Activated CD4-positive, alpha-beta T cell treated with anti-CD3 and anti-CD28 coated beads for 36 hours (primary cell): ENCODE measurements at regions not wholly inside any gene's neighbourhood (a gene's known extent, or its start where the extent isn't known, plus 50 kb on each side); places are given as distances from the start of the nearest gene placed in this dataset.
"Not testable (repeated sequence)": the region's sequence is repeated elsewhere in the genome, so short reads cannot be mapped to it uniquely, and the experiment has no call there.

Source experiments
- ATAC-seq: fragments of 200-7000 bp; cut with Tn5 transposase; one replicate; pipeline ENCODE4 v1.10.0; 2021; ENCODE audit warnings: mild to moderate bottlenecking, moderate library complexity
- CTCF ChIA-PET: fragments of 350-600 bp; sonication (Branson Sonifier 250); formaldehyde crosslinking; loops from one replicate; lab custom pipeline; 2021; ENCODE audit warnings: antibody characterized with exemption; lab: Charles Lee
- POLR2A ChIA-PET: fragments of 350-600 bp; sonication (Branson Sonifier 250); formaldehyde crosslinking; loops from one replicate; lab custom pipeline; 2021; ENCODE audit warnings: antibody characterized with exemption, inconsistent platforms; lab: Charles Lee
- DNase-seq: peaks from one replicate; pipeline ENCODE4 v3.0.0-alpha.2; 2020
- H3K27ac Mint-ChIP-seq: one replicate; pipeline ENCODE4 v1.8.0; 2021; ENCODE audit warnings: mixed read lengths
- H3K27me3 Mint-ChIP-seq: one replicate; pipeline ENCODE4 v1.8.0; 2021; ENCODE audit warnings: mixed read lengths
- H3K36me3 Mint-ChIP-seq: one replicate; pipeline ENCODE4 v1.8.0; 2021; ENCODE audit warnings: low read depth, mixed read lengths
- H3K4me1 Mint-ChIP-seq: one replicate; pipeline ENCODE4 v1.8.0; 2021; ENCODE audit warnings: mixed read lengths
- H3K4me3 Mint-ChIP-seq: one replicate; pipeline ENCODE4 v1.8.0; 2021; ENCODE audit warnings: mild to moderate bottlenecking, moderate library complexity, mixed read lengths
- H3K9me3 Mint-ChIP-seq: one replicate; pipeline ENCODE4 v1.8.0; 2021; ENCODE audit warnings: low read depth, mixed read lengths
- intact Hi-C, 2 experiments: fragments of 100-400 bp; cut with DNase I in 1 of 2; cut with micrococcal nuclease in 1 of 2; formaldehyde crosslinking; loops; one replicate each; pipeline versions ENCODE4 v1.14.2 to v1.15.1; 2022 to 2024; cut with DNase I, micrococcal nuclease

- Mint-ChIP-seq H3K36me3 (no peaks in the 10 kb centered on the region), H3K27ac (no peak overlapping the region), H3K9me3 (no peaks in the 10 kb centered on the region), H3K27me3 (no peaks in the 10 kb centered on the region), H3K4me3 (no peak overlapping the region), H3K4me1 (no peaks in the 10 kb centered on the region)
- ChIA-PET POLR2A (no interaction called here), CTCF (no interaction called here)
- ATAC-seq (no peak), DNase-seq (no peak)
- intact Hi-C loops: no loop called here
Measured at GRCh38 chr4:57832083-57832482, 721.9 kb upstream of the IGFBP7 start.

- Mint-ChIP-seq H3K27me3 (no peaks in the 10 kb centered on the region), H3K9me3 (peaks cover 3% of the 10 kb centered on the region), H3K4me3 (no peak overlapping the region), H3K27ac (no peak overlapping the region), H3K36me3 (no peaks in the 10 kb centered on the region), H3K4me1 (no peaks in the 10 kb centered on the region)
- intact Hi-C loops: no loop called here
- no peak for ATAC-seq
- ChIA-PET POLR2A (no interaction called here), CTCF (no interaction called here)
- no peak for DNase-seq
Measured at GRCh38 chr4:57789666-57790065, 679.5 kb upstream of the IGFBP7 start.

- H3K27me3 Mint-ChIP-seq: no peaks in the 10 kb centered on the region
- ChIA-PET CTCF (no interaction called here), POLR2A (no interaction called here)
- DNase-seq (no peak), ATAC-seq (no peak)
- peaks cover 11% of the 10 kb centered on the region for H3K9me3 Mint-ChIP-seq
- no peaks in the 10 kb centered on the region for H3K36me3 Mint-ChIP-seq
- intact Hi-C loops: no loop called here
- H3K4me1 Mint-ChIP-seq: no peaks in the 10 kb centered on the region
- no peak overlapping the region for H3K27ac Mint-ChIP-seq
- H3K4me3 Mint-ChIP-seq: no peak overlapping the region
Measured at GRCh38 chr4:57777876-57778275, 667.7 kb upstream of the IGFBP7 start.

- DNase-seq: no peak
- no peak for ATAC-seq
- Mint-ChIP-seq H3K4me1 (no peaks in the 10 kb centered on the region), H3K27me3 (no peaks in the 10 kb centered on the region), H3K4me3 (no peak overlapping the region), H3K27ac (no peak overlapping the region), H3K36me3 (no peaks in the 10 kb centered on the region), H3K9me3 (peaks cover 10% of the 10 kb centered on the region)
- ChIA-PET CTCF (interaction anchor here (0.6 kb wide), 1 partner anchor 28 kb away, joined by 3 read pairs; no protein-coding TSS in a partner anchor), POLR2A (no interaction called here)
- intact Hi-C loops: no loop called here
Measured at GRCh38 chr4:57774681-57775080, 664.5 kb upstream of the IGFBP7 start.

- Mint-ChIP-seq H3K9me3 (peaks cover 13% of the 10 kb centered on the region), H3K4me3 (no peak overlapping the region), H3K27ac (no peak overlapping the region), H3K4me1 (no peaks in the 10 kb centered on the region), H3K36me3 (no peaks in the 10 kb centered on the region), H3K27me3 (no peaks in the 10 kb centered on the region)
- ChIA-PET POLR2A (no interaction called here), CTCF (no interaction called here)
- intact Hi-C loops: no loop called here
- ATAC-seq (no peak), DNase-seq (no peak)
Measured at GRCh38 chr4:57774171-57774570, 664.0 kb upstream of the IGFBP7 start.

GRCh38 chr4:57766341-57766740 lies 656.2 kb upstream of the IGFBP7 start:
- no peaks in the 10 kb centered on the region for H3K4me1 Mint-ChIP-seq
- no peaks in the 10 kb centered on the region for H3K27me3 Mint-ChIP-seq
- H3K27ac Mint-ChIP-seq: no peak overlapping the region
- POLR2A ChIA-PET: no interaction called here
- DNase-seq (no peak), ATAC-seq (no peak)
- intact Hi-C loops: no loop called here
- H3K4me3 Mint-ChIP-seq: no peak overlapping the region
- CTCF ChIA-PET: no interaction called here
- H3K36me3 Mint-ChIP-seq: no peaks in the 10 kb centered on the region
- peaks cover 12% of the 10 kb centered on the region for H3K9me3 Mint-ChIP-seq

- intact Hi-C loops: no loop called here
- DNase-seq (no peak), ATAC-seq (no peak)
- H3K4me1 Mint-ChIP-seq: no peaks in the 10 kb centered on the region
- ChIA-PET POLR2A (no interaction called here), CTCF (no interaction called here)
- H3K27ac Mint-ChIP-seq: no peak overlapping the region
- H3K4me3 Mint-ChIP-seq: no peak overlapping the region
- H3K36me3 Mint-ChIP-seq: no peaks in the 10 kb centered on the region
- no peaks in the 10 kb centered on the region for H3K27me3 Mint-ChIP-seq
- peaks cover 12% of the 10 kb centered on the region for H3K9me3 Mint-ChIP-seq
Measured at GRCh38 chr4:57764856-57765255, 654.7 kb upstream of the IGFBP7 start.

- H3K4me1 Mint-ChIP-seq: no peaks in the 10 kb centered on the region
- DNase-seq: no peak
- no peaks in the 10 kb centered on the region for H3K27me3 Mint-ChIP-seq
- no peaks in the 10 kb centered on the region for H3K36me3 Mint-ChIP-seq
- ATAC-seq: no peak
- H3K27ac Mint-ChIP-seq: no peak overlapping the region
- H3K9me3 Mint-ChIP-seq: peaks cover 6% of the 10 kb centered on the region
- POLR2A ChIA-PET: no interaction called here
- intact Hi-C loops: no loop called here
- CTCF ChIA-PET: no interaction called here
- no peak overlapping the region for H3K4me3 Mint-ChIP-seq
Measured at GRCh38 chr4:57763070-57763469, 652.9 kb upstream of the IGFBP7 start.

- CTCF ChIA-PET: no interaction called here
- intact Hi-C loops: no loop called here
- DNase-seq (no peak), ATAC-seq (no peak)
- Mint-ChIP-seq H3K4me3 (no peak overlapping the region), H3K9me3 (peaks cover 16% of the 10 kb centered on the region), H3K27ac (no peak overlapping the region), H3K27me3 (no peaks in the 10 kb centered on the region), H3K36me3 (no peaks in the 10 kb centered on the region), H3K4me1 (no peaks in the 10 kb centered on the region)
- POLR2A ChIA-PET: no interaction called here
Measured at GRCh38 chr4:57740625-57741190, 630.5 kb upstream of the IGFBP7 start.

GRCh38 chr4:57736781-57737180 lies 626.6 kb upstream of the IGFBP7 start:
- Mint-ChIP-seq H3K9me3 (peaks cover 6% of the 10 kb centered on the region), H3K4me1 (no peaks in the 10 kb centered on the region), H3K36me3 (no peaks in the 10 kb centered on the region), H3K27me3 (no peaks in the 10 kb centered on the region), H3K4me3 (no peak overlapping the region), H3K27ac (no peak overlapping the region)
- ATAC-seq (no peak), DNase-seq (no peak)
- intact Hi-C loops: loop anchor here in 1 of 2 experiments (5.0 kb wide), 1 partner anchor 49 kb away; no protein-coding TSS in a partner anchor
- CTCF ChIA-PET: no interaction called here
- POLR2A ChIA-PET: no interaction called here

GRCh38 chr4:57734104-57734670 lies 624.0 kb upstream of the IGFBP7 start:
- no peak for DNase-seq
- no peak overlapping the region for H3K27ac Mint-ChIP-seq
- ChIA-PET CTCF (no interaction called here), POLR2A (no interaction called here)
- H3K36me3 Mint-ChIP-seq: no peaks in the 10 kb centered on the region
- ATAC-seq: no peak
- intact Hi-C loops: no loop called here
- H3K27me3 Mint-ChIP-seq: no peaks in the 10 kb centered on the region
- H3K4me3 Mint-ChIP-seq: no peak overlapping the region
- peaks cover 9% of the 10 kb centered on the region for H3K9me3 Mint-ChIP-seq
- H3K4me1 Mint-ChIP-seq: no peaks in the 10 kb centered on the region

GRCh38 chr4:57729775-57730570 lies 619.8 kb upstream of the IGFBP7 start:
- not testable (repeated sequence) for H3K27ac Mint-ChIP-seq

More at GRCh38 chr4:57729775-57730570, 619.8 kb upstream of the IGFBP7 start:
- ATAC-seq, H3K36me3 Mint-ChIP-seq, DNase-seq, H3K27me3 Mint-ChIP-seq, POLR2A ChIA-PET, intact Hi-C loops, H3K4me1 Mint-ChIP-seq, H3K4me3 Mint-ChIP-seq, H3K9me3 Mint-ChIP-seq: not testable (repeated sequence)
- CTCF ChIA-PET: interaction anchor here (0.6 kb wide), 1 partner anchor 244 kb away, joined by 3 read pairs; no protein-coding TSS in a partner anchor
